Body of pancreas (tissue), 4 donors: ENCODE measurements at regions not wholly inside any gene's neighbourhood (a gene's known extent, or its start where the extent isn't known, plus 50 kb on each side); places are given as distances from the start of the nearest gene placed in this dataset.

Source experiments
- POLR2A ChIP-seq, 3 donors: fragments of 450-650 bp; IDR thresholded peaks; one replicate each; pipeline ENCODE4 v1.6.1; 2016; ENCODE audit warnings: antibody characterized with exemption in 3 of 3, mild to moderate bottlenecking in 2 of 3
- TF ChIP-seq, protein P1 (sequence below), 7 experiments: fragments of 450-650 bp in 4 of 7; fragments of 200-600 bp in 3 of 7; sonication (generic) in 3 of 7; IDR thresholded peaks; one replicate each; pipeline ENCODE4 v1.5.1; 2016 to 2019; ENCODE audit warnings: antibody characterized with exemption in 7 of 7

DNA sequence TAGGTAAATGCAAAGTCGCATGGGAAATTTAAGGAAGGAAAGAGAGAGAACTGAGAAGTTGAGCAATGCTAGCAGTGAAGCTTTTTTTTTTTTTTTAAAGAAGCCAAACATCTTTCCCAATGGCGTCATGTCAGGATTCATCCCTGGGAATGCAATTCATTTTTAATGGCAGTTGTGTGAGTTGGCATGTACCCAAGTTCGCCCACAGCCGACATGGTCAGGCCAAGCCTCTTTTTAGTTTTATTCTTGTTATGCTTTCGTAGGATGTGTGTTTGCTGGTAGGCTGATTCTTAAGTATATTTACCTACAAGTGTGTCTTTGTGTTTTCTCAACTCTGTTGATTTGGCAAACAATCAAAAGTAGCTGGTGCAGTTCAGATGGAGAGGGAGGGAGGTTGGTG is 127.6 kb upstream of the ITGA6 start:
- TF ChIP-seq, protein P1, sequence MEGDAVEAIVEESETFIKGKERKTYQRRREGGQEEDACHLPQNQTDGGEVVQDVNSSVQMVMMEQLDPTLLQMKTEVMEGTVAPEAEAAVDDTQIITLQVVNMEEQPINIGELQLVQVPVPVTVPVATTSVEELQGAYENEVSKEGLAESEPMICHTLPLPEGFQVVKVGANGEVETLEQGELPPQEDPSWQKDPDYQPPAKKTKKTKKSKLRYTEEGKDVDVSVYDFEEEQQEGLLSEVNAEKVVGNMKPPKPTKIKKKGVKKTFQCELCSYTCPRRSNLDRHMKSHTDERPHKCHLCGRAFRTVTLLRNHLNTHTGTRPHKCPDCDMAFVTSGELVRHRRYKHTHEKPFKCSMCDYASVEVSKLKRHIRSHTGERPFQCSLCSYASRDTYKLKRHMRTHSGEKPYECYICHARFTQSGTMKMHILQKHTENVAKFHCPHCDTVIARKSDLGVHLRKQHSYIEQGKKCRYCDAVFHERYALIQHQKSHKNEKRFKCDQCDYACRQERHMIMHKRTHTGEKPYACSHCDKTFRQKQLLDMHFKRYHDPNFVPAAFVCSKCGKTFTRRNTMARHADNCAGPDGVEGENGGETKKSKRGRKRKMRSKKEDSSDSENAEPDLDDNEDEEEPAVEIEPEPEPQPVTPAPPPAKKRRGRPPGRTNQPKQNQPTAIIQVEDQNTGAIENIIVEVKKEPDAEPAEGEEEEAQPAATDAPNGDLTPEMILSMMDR (IDR thresholded peaks at IDR 0.05) = no peak
- TF ChIP-seq POLR2A (IDR thresholded peaks at IDR 0.05) = no peak
